HEK293 (cell line): ENCODE measurements at regions not wholly inside any gene's neighbourhood (a gene's known extent, or its start where the extent isn't known, plus 50 kb on each side); places are given as distances from the start of the nearest gene placed in this dataset.

Experiments
- CTCF ChIA-PET: fragments of 350-600 bp; formaldehyde crosslinking; extraction: SDS; loops from one replicate; lab custom pipeline; 2021; ENCODE audit warnings: antibody characterized with exemption; lab: Yijun Ruan, JAX
- POLR2A ChIA-PET: fragments of 300-600 bp; formaldehyde crosslinking; extraction: SDS; loops from one replicate; lab custom pipeline; 2020; ENCODE audit warnings: antibody characterized with exemption, inconsistent platforms; lab: Yijun Ruan, JAX
- H3K27ac ChIP-seq: fragments of 200-500 bp; sonication (Bioruptor generic); 2 replicates; pipeline ENCODE4 v1.5.1; 2014; ENCODE audit warnings: low read depth, low read length, control low read depth, inconsistent platforms; ENCODE audit errors: extremely low read depth
- H3K36me3 ChIP-seq, 2 experiments: fragments of 200-500 bp in 1 of 2; sonication (Bioruptor generic) in 1 of 2; 1 replicate in 1 of 2; 2 replicates in 1 of 2; pipeline ENCODE4 v1.5.1; 2014 to 2017; ENCODE audit warnings: inconsistent platforms in 2 of 2, low read length in 2 of 2; ENCODE audit not compliant: control insufficient read depth in 2 of 2, insufficient read depth in 1 of 2
- H3K4me1 ChIP-seq: fragments of 200-500 bp; sonication (Bioruptor generic); 2 replicates; pipeline ENCODE4 v1.5.1; 2014; ENCODE audit warnings: mild to moderate bottlenecking, low read length, inconsistent platforms; ENCODE audit not compliant: control insufficient read depth, insufficient read depth
- H3K4me3 ChIP-seq: 2 replicates; pipeline ENCODE4 v1.5.1; 2011; ENCODE audit warnings: low read depth, mild to moderate bottlenecking, control low read depth, low read length, moderate library complexity
- H3K9me3 ChIP-seq: fragments of 200-500 bp; sonication (Bioruptor generic); 2 replicates; pipeline ENCODE4 v1.5.1; 2014; ENCODE audit warnings: low read depth, low read length, inconsistent platforms; ENCODE audit not compliant: control insufficient read depth, insufficient read depth
- HOXD13 ChIP-seq: sonication (generic); formaldehyde crosslinking; IDR thresholded peaks from 2 replicates; pipeline ENCODE4 v1.8.0; 2022; ENCODE audit warnings: missing genetic modification reagents, borderline replicate concordance
- KLF10 ChIP-seq: fragments of 450-650 bp; IDR thresholded peaks from 2 replicates; pipeline ENCODE4 v1.5.1; 2018; ENCODE audit warnings: missing biosample characterization, mild to moderate bottlenecking, missing genetic modification characterization
- PRDM2 ChIP-seq: fragments of 450-650 bp; formaldehyde crosslinking; IDR thresholded peaks from 2 replicates; pipeline ENCODE4 v1.5.1; 2016; ENCODE audit warnings: missing biosample characterization, missing genetic modification characterization, borderline replicate concordance
- SCRT2 ChIP-seq: fragments of 450-650 bp; formaldehyde crosslinking; IDR thresholded peaks from 2 replicates; pipeline ENCODE4 v1.5.1; 2016; ENCODE audit warnings: missing biosample characterization, missing genetic modification characterization
- TCF7L2 ChIP-seq: IDR thresholded peaks from 2 replicates; pipeline ENCODE4 v1.6.1; 2011; ENCODE audit warnings: low read depth, mild to moderate bottlenecking, inconsistent platforms, low read length, moderate library complexity, borderline replicate concordance
- ZNF146 ChIP-seq: fragments of 450-650 bp; formaldehyde crosslinking; IDR thresholded peaks from 2 replicates; pipeline ENCODE4 v1.5.1; 2016; ENCODE audit warnings: missing biosample characterization, missing genetic modification characterization
- ZNF16 ChIP-seq: fragments of 450-650 bp; formaldehyde crosslinking; IDR thresholded peaks from 2 replicates; pipeline ENCODE4 v1.5.1; 2016; ENCODE audit warnings: low read depth, missing biosample characterization, missing genetic modification characterization
- ZNF175 ChIP-seq: fragments of 450-650 bp; formaldehyde crosslinking; IDR thresholded peaks from 2 replicates; pipeline ENCODE4 v1.5.1; 2016; ENCODE audit warnings: missing biosample characterization, missing genetic modification characterization
- ZNF2 ChIP-seq: fragments of 450-650 bp; formaldehyde crosslinking; IDR thresholded peaks from 2 replicates; pipeline ENCODE4 v1.5.1; 2016; ENCODE audit warnings: missing biosample characterization, missing genetic modification characterization
- ZNF223 ChIP-seq: fragments of 450-650 bp; formaldehyde crosslinking; IDR thresholded peaks from 2 replicates; pipeline ENCODE4 v1.5.1; 2016; ENCODE audit warnings: missing biosample characterization, missing genetic modification characterization
- ZNF24 ChIP-seq: fragments of 450-650 bp; formaldehyde crosslinking; IDR thresholded peaks from 2 replicates; pipeline ENCODE4 v1.5.1; 2016; ENCODE audit warnings: missing biosample characterization, missing genetic modification characterization
- ZNF341 ChIP-seq: fragments of 450-650 bp; formaldehyde crosslinking; IDR thresholded peaks from 2 replicates; pipeline ENCODE4; 2016; ENCODE audit warnings: low read depth, missing biosample characterization, missing genetic modification characterization
- ZNF354C ChIP-seq: fragments of 450-650 bp; formaldehyde crosslinking; IDR thresholded peaks from 2 replicates; pipeline ENCODE4 v1.5.1; 2016; ENCODE audit warnings: missing biosample characterization, missing genetic modification characterization, low read depth, borderline replicate concordance
- ZNF37A ChIP-seq: fragments of 450-650 bp; IDR thresholded peaks from 2 replicates; pipeline ENCODE4 v1.5.1; 2018; ENCODE audit warnings: missing biosample characterization, missing genetic modification characterization
- ZNF423 ChIP-seq: fragments of 450-650 bp; formaldehyde crosslinking; IDR thresholded peaks from 2 replicates; pipeline ENCODE4 v1.5.1; 2016; ENCODE audit warnings: missing biosample characterization, missing genetic modification characterization
- ZNF473 ChIP-seq: fragments of 450-650 bp; formaldehyde crosslinking; IDR thresholded peaks from 2 replicates; pipeline ENCODE4 v1.5.1; 2017; ENCODE audit warnings: missing biosample characterization, missing genetic modification characterization
- ZNF548 ChIP-seq: fragments of 450-650 bp; formaldehyde crosslinking; IDR thresholded peaks from 2 replicates; pipeline ENCODE4 v1.5.1; 2016; ENCODE audit warnings: missing biosample characterization, missing genetic modification characterization
- ZNF843 ChIP-seq: fragments of 450-650 bp; formaldehyde crosslinking; IDR thresholded peaks from 2 replicates; pipeline ENCODE4 v1.5.1; 2016; ENCODE audit warnings: missing biosample characterization, missing genetic modification characterization
- TF ChIP-seq, protein P1 (sequence below): fragments of 450-650 bp; formaldehyde crosslinking; IDR thresholded peaks from 2 replicates; pipeline ENCODE4 v1.5.1; 2016; ENCODE audit warnings: missing biosample characterization, missing genetic modification characterization
- TF ChIP-seq, protein P2 (sequence below): fragments of 450-650 bp; formaldehyde crosslinking; IDR thresholded peaks from 2 replicates; pipeline ENCODE4 v1.5.1; 2016; ENCODE audit warnings: missing biosample characterization, missing genetic modification characterization
- TF ChIP-seq, protein P3 (sequence below): fragments of 450-650 bp; formaldehyde crosslinking; conservative IDR thresholded peaks from 2 replicates; pipeline ENCODE4 v1.5.1; 2016; ENCODE audit warnings: low read depth, missing biosample characterization, missing genetic modification characterization

DNA sequence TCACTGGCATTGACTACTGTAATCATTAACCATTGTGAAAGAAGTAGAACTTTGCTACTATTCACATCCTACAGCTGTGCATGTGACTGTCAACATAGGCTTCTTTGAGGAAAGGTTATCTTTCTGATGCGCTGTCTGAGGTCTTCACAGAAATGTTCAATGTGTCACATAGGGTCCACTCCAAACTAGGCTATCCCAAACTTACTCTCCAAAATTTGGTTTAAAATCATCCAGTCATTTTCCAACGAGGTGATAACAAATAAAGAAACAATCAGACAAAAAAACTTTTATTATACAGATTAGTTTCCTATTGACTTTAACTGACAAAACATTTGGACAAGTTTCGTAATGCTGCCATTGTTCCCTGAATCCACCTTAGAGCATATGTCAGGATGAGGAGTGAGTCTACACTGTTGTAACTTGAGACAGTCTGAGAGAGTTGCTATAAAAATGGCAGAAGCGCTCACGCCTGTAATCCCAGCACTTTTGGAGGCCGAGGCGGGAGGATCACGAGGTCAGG lies 511.6 kb downstream of the PLOD2 start (continued):
- no peak for TF ChIP-seq PRDM2 (tag by site-specific recombination)
- TF ChIP-seq ZNF341: no peak
- TF ChIP-seq ZNF16 (tag by site-specific recombination): no peak
- TF ChIP-seq, protein P1, sequence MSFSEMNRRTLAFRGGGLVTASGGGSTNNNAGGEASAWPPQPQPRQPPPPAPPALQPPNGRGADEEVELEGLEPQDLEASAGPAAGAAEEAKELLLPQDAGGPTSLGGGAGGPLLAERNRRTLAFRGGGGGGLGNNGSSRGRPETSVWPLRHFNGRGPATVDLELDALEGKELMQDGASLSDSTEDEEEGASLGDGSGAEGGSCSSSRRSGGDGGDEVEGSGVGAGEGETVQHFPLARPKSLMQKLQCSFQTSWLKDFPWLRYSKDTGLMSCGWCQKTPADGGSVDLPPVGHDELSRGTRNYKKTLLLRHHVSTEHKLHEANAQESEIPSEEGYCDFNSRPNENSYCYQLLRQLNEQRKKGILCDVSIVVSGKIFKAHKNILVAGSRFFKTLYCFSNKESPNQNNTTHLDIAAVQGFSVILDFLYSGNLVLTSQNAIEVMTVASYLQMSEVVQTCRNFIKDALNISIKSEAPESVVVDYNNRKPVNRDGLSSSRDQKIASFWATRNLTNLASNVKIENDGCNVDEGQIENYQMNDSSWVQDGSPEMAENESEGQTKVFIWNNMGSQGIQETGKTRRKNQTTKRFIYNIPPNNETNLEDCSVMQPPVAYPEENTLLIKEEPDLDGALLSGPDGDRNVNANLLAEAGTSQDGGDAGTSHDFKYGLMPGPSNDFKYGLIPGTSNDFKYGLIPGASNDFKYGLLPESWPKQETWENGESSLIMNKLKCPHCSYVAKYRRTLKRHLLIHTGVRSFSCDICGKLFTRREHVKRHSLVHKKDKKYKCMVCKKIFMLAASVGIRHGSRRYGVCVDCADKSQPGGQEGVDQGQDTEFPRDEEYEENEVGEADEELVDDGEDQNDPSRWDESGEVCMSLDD (tag by site-specific recombination): no peak
- no peak for TF ChIP-seq ZNF146 (tag by site-specific recombination)
- no peak for TF ChIP-seq TCF7L2
- TF ChIP-seq, protein P2, sequence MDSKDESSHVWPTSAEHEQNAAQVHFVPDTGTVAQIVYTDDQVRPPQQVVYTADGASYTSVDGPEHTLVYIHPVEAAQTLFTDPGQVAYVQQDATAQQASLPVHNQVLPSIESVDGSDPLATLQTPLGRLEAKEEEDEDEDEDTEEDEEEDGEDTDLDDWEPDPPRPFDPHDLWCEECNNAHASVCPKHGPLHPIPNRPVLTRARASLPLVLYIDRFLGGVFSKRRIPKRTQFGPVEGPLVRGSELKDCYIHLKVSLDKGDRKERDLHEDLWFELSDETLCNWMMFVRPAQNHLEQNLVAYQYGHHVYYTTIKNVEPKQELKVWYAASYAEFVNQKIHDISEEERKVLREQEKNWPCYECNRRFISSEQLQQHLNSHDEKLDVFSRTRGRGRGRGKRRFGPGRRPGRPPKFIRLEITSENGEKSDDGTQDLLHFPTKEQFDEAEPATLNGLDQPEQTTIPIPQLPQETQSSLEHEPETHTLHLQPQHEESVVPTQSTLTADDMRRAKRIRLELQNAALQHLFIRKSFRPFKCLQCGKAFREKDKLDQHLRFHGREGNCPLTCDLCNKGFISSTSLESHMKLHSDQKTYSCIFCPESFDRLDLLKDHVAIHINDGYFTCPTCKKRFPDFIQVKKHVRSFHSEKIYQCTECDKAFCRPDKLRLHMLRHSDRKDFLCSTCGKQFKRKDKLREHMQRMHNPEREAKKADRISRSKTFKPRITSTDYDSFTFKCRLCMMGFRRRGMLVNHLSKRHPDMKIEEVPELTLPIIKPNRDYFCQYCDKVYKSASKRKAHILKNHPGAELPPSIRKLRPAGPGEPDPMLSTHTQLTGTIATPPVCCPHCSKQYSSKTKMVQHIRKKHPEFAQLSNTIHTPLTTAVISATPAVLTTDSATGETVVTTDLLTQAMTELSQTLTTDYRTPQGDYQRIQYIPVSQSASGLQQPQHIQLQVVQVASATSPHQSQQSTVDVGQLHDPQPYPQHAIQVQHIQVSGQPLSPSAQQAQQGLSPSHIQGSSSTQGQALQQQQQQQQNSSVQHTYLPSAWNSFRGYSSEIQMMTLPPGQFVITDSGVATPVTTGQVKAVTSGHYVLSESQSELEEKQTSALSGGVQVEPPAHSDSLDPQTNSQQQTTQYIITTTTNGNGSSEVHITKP (tag by site-specific recombination): no peak
- no peak for TF ChIP-seq ZNF37A (tag by site-specific recombination)
- TF ChIP-seq KLF10: no peak
- no peak for TF ChIP-seq HOXD13
- TF ChIP-seq ZNF473 (tag by site-specific recombination): no peak

DNA sequence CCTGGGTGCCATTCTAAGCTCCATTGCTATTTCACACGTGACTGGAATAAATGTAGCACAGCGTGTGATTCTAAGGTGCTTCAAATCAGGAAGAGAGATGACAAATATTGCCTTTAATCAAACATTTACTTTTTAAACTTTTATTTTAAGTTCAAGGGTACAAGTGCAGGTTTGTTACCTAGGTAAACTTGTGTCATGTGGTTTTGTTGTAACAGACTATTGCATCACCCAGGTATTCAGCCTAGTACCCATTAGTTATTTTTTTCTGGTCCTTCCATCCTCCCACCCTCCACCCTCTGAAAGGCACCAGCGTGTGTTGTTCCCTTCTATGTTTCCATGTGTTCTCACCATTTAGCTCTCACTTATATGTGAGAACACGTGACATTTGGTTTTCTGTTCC lies 510.8 kb downstream of the PLOD2 start:
- no peaks in the 10 kb centered on the region for H3K36me3 ChIP-seq
- H3K9me3 ChIP-seq: no peaks in the 10 kb centered on the region
- ChIA-PET CTCF (interaction anchor here (0.7 kb wide), 1 partner anchor 47 kb away, joined by 3 read pairs; no protein-coding TSS in a partner anchor), POLR2A (interaction anchor here (0.7 kb wide), 2 partner anchors 21 to 816 kb away, joined by 3 read pairs; no protein-coding TSS in a partner anchor)
- H3K27ac ChIP-seq: no peak overlapping the region
- H3K4me1 ChIP-seq: no peaks in the 10 kb centered on the region
- H3K4me3 ChIP-seq: no peak overlapping the region
- TF ChIP-seq ZNF354C (tag by site-specific recombination) (no peak), ZNF24 (tag by site-specific recombination) (no peak), ZNF223 (tag by site-specific recombination) (no peak), ZNF175 (tag by site-specific recombination) (no peak), ZNF423 (tag by site-specific recombination) (no peak), ZNF843 (tag by site-specific recombination) (no peak), ZNF2 (tag by site-specific recombination) (no peak), SCRT2 (tag by site-specific recombination) (no peak), ZNF548 (tag by site-specific recombination) (no peak)
- TF ChIP-seq, protein P3, sequence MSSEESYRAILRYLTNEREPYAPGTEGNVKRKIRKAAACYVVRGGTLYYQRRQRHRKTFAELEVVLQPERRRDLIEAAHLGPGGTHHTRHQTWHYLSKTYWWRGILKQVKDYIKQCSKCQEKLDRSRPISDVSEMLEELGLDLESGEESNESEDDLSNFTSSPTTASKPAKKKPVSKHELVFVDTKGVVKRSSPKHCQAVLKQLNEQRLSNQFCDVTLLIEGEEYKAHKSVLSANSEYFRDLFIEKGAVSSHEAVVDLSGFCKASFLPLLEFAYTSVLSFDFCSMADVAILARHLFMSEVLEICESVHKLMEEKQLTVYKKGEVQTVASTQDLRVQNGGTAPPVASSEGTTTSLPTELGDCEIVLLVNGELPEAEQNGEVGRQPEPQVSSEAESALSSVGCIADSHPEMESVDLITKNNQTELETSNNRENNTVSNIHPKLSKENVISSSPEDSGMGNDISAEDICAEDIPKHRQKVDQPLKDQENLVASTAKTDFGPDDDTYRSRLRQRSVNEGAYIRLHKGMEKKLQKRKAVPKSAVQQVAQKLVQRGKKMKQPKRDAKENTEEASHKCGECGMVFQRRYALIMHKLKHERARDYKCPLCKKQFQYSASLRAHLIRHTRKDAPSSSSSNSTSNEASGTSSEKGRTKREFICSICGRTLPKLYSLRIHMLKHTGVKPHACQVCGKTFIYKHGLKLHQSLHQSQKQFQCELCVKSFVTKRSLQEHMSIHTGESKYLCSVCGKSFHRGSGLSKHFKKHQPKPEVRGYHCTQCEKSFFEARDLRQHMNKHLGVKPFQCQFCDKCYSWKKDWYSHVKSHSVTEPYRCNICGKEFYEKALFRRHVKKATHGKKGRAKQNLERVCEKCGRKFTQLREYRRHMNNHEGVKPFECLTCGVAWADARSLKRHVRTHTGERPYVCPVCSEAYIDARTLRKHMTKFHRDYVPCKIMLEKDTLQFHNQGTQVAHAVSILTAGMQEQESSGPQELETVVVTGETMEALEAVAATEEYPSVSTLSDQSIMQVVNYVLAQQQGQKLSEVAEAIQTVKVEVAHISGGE (tag by site-specific recombination): no peak
